H9 (cell line): ENCODE measurements at regions not wholly inside any gene's neighbourhood (a gene's known extent, or its start where the extent isn't known, plus 50 kb on each side); places are given as distances from the start of the nearest gene placed in this dataset.

Source experiments
- DNase-seq: peaks from one replicate; pipeline ENCODE4 v3.0.0-alpha.2; 2017
- H2AFZ ChIP-seq: one replicate; pipeline ENCODE4 v1.6.1; 2013; ENCODE audit warnings: mild to moderate bottlenecking, low read length, control low read depth, moderate library complexity
- H2AK5ac ChIP-seq: 2 replicates; pipeline ENCODE4 v1.6.1; 2013; ENCODE audit warnings: low read length, control low read depth, mixed read lengths; ENCODE audit not compliant: insufficient read length
- H2BK120ac ChIP-seq: one replicate; pipeline ENCODE4 v1.6.1; 2013; ENCODE audit warnings: low read depth, mild to moderate bottlenecking, low read length, control low read depth, inconsistent platforms; ENCODE audit not compliant: poor library complexity, severe bottlenecking
- H2BK12ac ChIP-seq: 2 replicates; pipeline ENCODE4 v1.6.1; 2013; ENCODE audit warnings: low read length, control low read depth, mixed read lengths, low read depth; ENCODE audit not compliant: insufficient read length
- H2BK15ac ChIP-seq: 2 replicates; pipeline ENCODE4 v1.6.1; 2013; ENCODE audit warnings: low read depth, low read length, control low read depth
- H2BK20ac ChIP-seq: one replicate; pipeline ENCODE4 v1.6.1; 2013; ENCODE audit warnings: low read depth, mild to moderate bottlenecking, low read length, control low read depth, inconsistent platforms; ENCODE audit not compliant: poor library complexity, severe bottlenecking
- H2BK5ac ChIP-seq: 2 replicates; pipeline ENCODE4 v1.6.1; 2013; ENCODE audit warnings: low read length, control low read depth, mixed read lengths; ENCODE audit not compliant: insufficient read length
- H3K14ac ChIP-seq: 2 replicates; pipeline ENCODE4 v1.6.1; 2013; ENCODE audit warnings: low read length, control low read depth; ENCODE audit not compliant: insufficient read depth
- H3K18ac ChIP-seq: 2 replicates; pipeline ENCODE4 v1.6.1; 2013; ENCODE audit warnings: low read depth, mild to moderate bottlenecking, mixed read lengths, low read length, control low read depth; ENCODE audit not compliant: insufficient read length
- H3K23ac ChIP-seq: 2 replicates; pipeline ENCODE4 v1.6.1; 2013; ENCODE audit warnings: low read length, control low read depth, mixed read lengths, low read depth; ENCODE audit not compliant: insufficient read length
- H3K23me2 ChIP-seq: 2 replicates; pipeline ENCODE4 v1.6.1; 2013; ENCODE audit warnings: low read depth, mild to moderate bottlenecking, mixed read lengths, low read length, control low read depth; ENCODE audit not compliant: insufficient read length, poor library complexity, severe bottlenecking
- H3K27ac ChIP-seq: 2 replicates; pipeline ENCODE4 v1.5.1; 2013; ENCODE audit warnings: low read length, control low read depth, mixed read lengths, low read depth; ENCODE audit not compliant: insufficient read length
- H3K27me3 ChIP-seq: 2 replicates; pipeline ENCODE4 v1.6.1; 2013; ENCODE audit warnings: low read length, control low read depth, inconsistent platforms; ENCODE audit not compliant: insufficient read depth
- H3K4ac ChIP-seq: 2 replicates; pipeline ENCODE4 v1.6.1; 2013; ENCODE audit warnings: low read depth, mild to moderate bottlenecking, control low read depth, inconsistent platforms, low read length, moderate library complexity
- H3K4me1 ChIP-seq: 2 replicates; pipeline ENCODE4 v1.6.1; 2013; ENCODE audit warnings: low read length, control low read depth, inconsistent platforms; ENCODE audit not compliant: insufficient read depth
- H3K4me2 ChIP-seq: 2 replicates; pipeline ENCODE4 v1.6.1; 2013; ENCODE audit warnings: low read length, control low read depth, mixed read lengths; ENCODE audit not compliant: insufficient read length, insufficient read depth
- H3K56ac ChIP-seq: 2 replicates; pipeline ENCODE4 v1.6.1; 2013; ENCODE audit warnings: low read depth, mild to moderate bottlenecking, mixed read lengths, low read length, control low read depth; ENCODE audit not compliant: insufficient read length
- H3K79me1 ChIP-seq: 2 replicates; pipeline ENCODE4 v1.6.1; 2013; ENCODE audit warnings: low read depth, mild to moderate bottlenecking, moderate library complexity, low read length, control low read depth, inconsistent platforms; ENCODE audit not compliant: insufficient read depth, poor library complexity, severe bottlenecking
- H3K79me2 ChIP-seq: 2 replicates; pipeline ENCODE4 v1.6.1; 2013; ENCODE audit warnings: low read length, control low read depth, inconsistent platforms; ENCODE audit not compliant: insufficient read depth
- H3K9ac ChIP-seq: 2 replicates; pipeline ENCODE4 v1.6.1; 2013; ENCODE audit warnings: low read length, control low read depth, mixed read lengths; ENCODE audit not compliant: insufficient read length; ENCODE audit errors: extremely low read depth
- H3K9me3 ChIP-seq: one replicate; pipeline ENCODE4 v1.6.1; 2013; ENCODE audit warnings: low read depth, low read length, inconsistent platforms; ENCODE audit not compliant: control insufficient read depth
- H3T11ph ChIP-seq: one replicate; pipeline ENCODE4 v1.6.1; 2013; ENCODE audit warnings: mild to moderate bottlenecking, low read length, control low read depth, inconsistent platforms
- H4K20me1 ChIP-seq: one replicate; pipeline ENCODE4 v1.6.1; 2013; ENCODE audit not compliant: control insufficient read depth, insufficient read length, insufficient read depth
- H4K5ac ChIP-seq: 2 replicates; pipeline ENCODE4 v1.6.1; 2013; ENCODE audit warnings: low read depth, mild to moderate bottlenecking, mixed read lengths, low read length, control low read depth; ENCODE audit not compliant: insufficient read length
- H4K8ac ChIP-seq: replicated peaks from 2 replicates; pipeline ENCODE4 v1.6.1; 2013; ENCODE audit warnings: low read length, control low read depth, mixed read lengths, low read depth; ENCODE audit not compliant: insufficient read length
- H4K91ac ChIP-seq: 2 replicates; pipeline ENCODE4 v1.6.1; 2013; ENCODE audit warnings: low read depth, mild to moderate bottlenecking, moderate library complexity, mixed read lengths, low read length, control low read depth; ENCODE audit not compliant: insufficient read length
- H3K27ac Mint-ChIP-seq, 3 experiments: 2 replicates in 2 of 3; 3 replicates in 1 of 3; pipeline ENCODE4 v1.8.0; 2020 to 2021; ENCODE audit warnings: mixed read lengths in 3 of 3, mild to moderate bottlenecking in 1 of 3, moderate library complexity in 1 of 3
- H3K27me3 Mint-ChIP-seq: 2 replicates; pipeline ENCODE4 v1.8.0; 2021; ENCODE audit warnings: low read depth, mild to moderate bottlenecking, moderate library complexity, mixed read lengths
- H3K36me3 Mint-ChIP-seq, 3 experiments: 2 replicates in 2 of 3; 3 replicates in 1 of 3; pipeline ENCODE4 v1.8.0; 2020 to 2021; ENCODE audit warnings: low read depth in 3 of 3, mixed read lengths in 3 of 3; ENCODE audit not compliant: insufficient read depth in 1 of 3
- H3K4me1 Mint-ChIP-seq, 2 experiments: 2 replicates each; pipeline ENCODE4 v1.8.0; 2020; ENCODE audit warnings: mixed read lengths in 2 of 2
- H3K4me3 Mint-ChIP-seq, 2 experiments: 2 replicates in 1 of 2; 3 replicates in 1 of 2; pipeline ENCODE4 v1.8.0; 2020 to 2021; ENCODE audit warnings: mild to moderate bottlenecking in 2 of 2, mixed read lengths in 2 of 2, moderate library complexity in 1 of 2
- H3K9me3 Mint-ChIP-seq, 2 experiments: 2 replicates in 1 of 2; 3 replicates in 1 of 2; pipeline ENCODE4 v1.8.0; 2020; ENCODE audit warnings: mild to moderate bottlenecking in 2 of 2, mixed read lengths in 2 of 2, moderate library complexity in 1 of 2
- CTCF ChIP-seq: fragments of 200-600 bp; sonication (generic); conservative IDR thresholded peaks from 3 replicates; pipeline ENCODE4 v1.8.0; 2021; ENCODE audit warnings: antibody characterized with exemption, mild to moderate bottlenecking
- WGBS: extraction: QIAGEN DNeasy Blood & Tissue Kit; methylation state at CpG from one replicate; pipeline ENCODE4 v1.1.7; 2013; ENCODE audit warnings: missing lambda C conversion rate, low lambda C conversion rate, mixed read lengths; ENCODE audit not compliant: insufficient read length; ENCODE audit errors: extremely low coverage; 5-methylcytosine and 5-hydroxymethylcytosine counted together

- Histone ChIP-seq H3K79me1 (no peaks in the 10 kb centered on the region), H2AFZ (no peak overlapping the region), H3K4ac (no peak overlapping the region), H2BK5ac (no peak overlapping the region), H3K23ac (no peak overlapping the region), H2AK5ac (no peak overlapping the region), H4K8ac (no peak overlapping the region), H3K14ac (no peak overlapping the region), H3K27me3 (no peaks in the 10 kb centered on the region), H3K56ac (no peak overlapping the region), H3T11ph (no peak overlapping the region), H3K27ac (no peak overlapping the region), H3K23me2 (no peaks in the 10 kb centered on the region), H2BK20ac (no peak overlapping the region), H3K4me2 (no peak overlapping the region), H2BK120ac (no peak overlapping the region), H3K18ac (no peak overlapping the region), H2BK12ac (no peak overlapping the region), H4K20me1 (no peaks in the 10 kb centered on the region), H4K91ac (no peak overlapping the region), H3K9me3 (no peaks in the 10 kb centered on the region), H4K5ac (no peak overlapping the region), H3K79me2 (no peaks in the 10 kb centered on the region), H3K4me1 (peaks cover 2% of the 10 kb centered on the region; the same call in 1 of the 2 replicates), H2BK15ac (no peak overlapping the region), H3K9ac (no peak overlapping the region)
- no peaks in the 10 kb centered on the region for H3K27me3 Mint-ChIP-seq
- DNase-seq, result no peak
- no CpG with 5 or more reads among the region's 6 CpGs for WGBS
- no peak overlapping the region for H3K4me3 Mint-ChIP-seq
- 0 out of 7 replicates have a peak, but pooled peaks cover 0 to 1% (median 0%) of the 10 kb centered on the region in 3 experiments for H3K36me3 Mint-ChIP-seq
- TF ChIP-seq CTCF, result no peak
- H3K4me1 Mint-ChIP-seq, result peaks cover 6 to 9% of the 10 kb centered on the region in 2 experiments; a peak in 2 of 4 replicates
- no peaks in the 10 kb centered on the region for H3K9me3 Mint-ChIP-seq
- no peak overlapping the region for H3K27ac Mint-ChIP-seq
Observed at GRCh38 chr3:159113221-159113875, 311.5 kb downstream of the MFSD1 start.
